Stimulated activated CD8-positive, alpha-beta memory T cell treated with anti-CD3 and anti-CD28 coated beads, Interleukin-12 subunit alpha, Interleukin-12 subunit beta, amount 100 ng/mL, for 1 hour (primary cell): ENCODE measurements at regions not wholly inside any gene's neighbourhood (a gene's known extent, or its start where the extent isn't known, plus 50 kb on each side); places are given as distances from the start of the nearest gene placed in this dataset.
"Not testable (repeated sequence)": the region's sequence is repeated elsewhere in the genome, so short reads cannot be mapped to it uniquely, and the experiment has no call there.

ENCODE experiments used
- DNase-seq: peaks from one replicate; pipeline ENCODE4 v3.0.0-alpha.2; 2020; ENCODE audit warnings: low read depth

GRCh38 chr18:8499810-8500675, 109.2 kb upstream of the RAB12 start:
- DNase-seq = no peak

- DNase-seq = no peak
Measured at GRCh38 chr18:8501044-8501443, 108.2 kb upstream of the RAB12 start.

- DNase-seq = no peak
Measured at GRCh38 chr18:8503248-8503647, 106.0 kb upstream of the RAB12 start.

DNA sequence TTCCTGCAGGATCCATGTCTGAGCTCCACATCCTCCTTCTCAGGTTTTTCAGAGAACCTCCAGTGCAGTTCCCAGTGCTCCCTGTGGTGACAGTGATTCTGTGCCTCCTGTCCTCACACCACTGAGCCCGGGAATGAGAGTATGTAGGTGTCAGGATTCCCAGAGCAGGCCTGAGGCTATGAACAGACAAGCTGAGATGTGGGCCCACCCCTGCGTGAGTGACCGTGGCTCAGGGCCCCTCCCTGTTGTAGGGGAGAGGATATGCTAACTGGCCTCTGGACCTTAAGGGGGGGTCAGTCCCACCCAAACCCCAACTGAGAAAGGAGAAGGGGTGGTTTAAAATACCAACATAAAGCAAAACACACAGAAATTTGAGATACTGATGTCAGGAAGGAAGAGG, 104.8 kb upstream of the RAB12 start:
- DNase-seq = no peak

GRCh38 chr18:8504880-8505435, 104.3 kb upstream of the RAB12 start:
- no peak for DNase-seq

DNA sequence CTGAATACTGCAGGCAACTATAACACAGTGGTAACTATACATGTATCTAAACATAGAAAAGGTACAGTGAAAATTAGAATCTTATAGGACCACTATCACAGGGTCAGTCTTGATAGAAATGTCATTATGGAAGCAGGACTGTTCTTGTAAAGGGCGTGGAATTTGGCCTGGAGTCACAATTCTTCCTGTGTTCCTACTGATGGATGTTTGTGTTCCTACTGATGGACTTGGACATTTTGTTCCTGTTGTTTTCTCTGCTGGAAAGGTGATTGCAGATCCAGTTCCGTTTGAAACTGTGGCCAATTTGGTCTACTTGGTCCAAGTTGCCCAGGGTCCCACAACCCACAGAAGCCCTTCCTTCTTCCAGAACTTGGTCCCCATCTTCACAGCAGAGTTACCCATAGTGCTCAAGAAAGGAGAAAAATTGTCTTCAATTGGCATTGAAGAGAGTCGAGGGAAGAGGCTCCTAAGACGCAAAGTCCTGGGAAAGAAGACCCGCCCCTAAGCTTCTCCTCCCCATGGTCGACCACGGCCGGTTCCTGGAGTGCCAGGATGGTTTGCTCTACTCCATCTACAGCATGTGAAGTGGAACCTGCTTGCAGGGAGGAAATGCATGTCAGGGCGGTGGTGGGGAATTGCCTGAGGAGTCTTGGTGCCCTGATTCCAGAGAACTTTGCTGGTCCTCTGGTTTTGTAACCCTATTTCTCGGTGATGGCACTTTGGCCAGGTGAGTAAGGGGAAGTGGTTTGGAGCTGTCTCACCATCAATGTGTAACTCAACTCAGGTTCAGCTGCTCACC, 102.8 kb upstream of the RAB12 start:
- DNase-seq = no peak

DNA sequence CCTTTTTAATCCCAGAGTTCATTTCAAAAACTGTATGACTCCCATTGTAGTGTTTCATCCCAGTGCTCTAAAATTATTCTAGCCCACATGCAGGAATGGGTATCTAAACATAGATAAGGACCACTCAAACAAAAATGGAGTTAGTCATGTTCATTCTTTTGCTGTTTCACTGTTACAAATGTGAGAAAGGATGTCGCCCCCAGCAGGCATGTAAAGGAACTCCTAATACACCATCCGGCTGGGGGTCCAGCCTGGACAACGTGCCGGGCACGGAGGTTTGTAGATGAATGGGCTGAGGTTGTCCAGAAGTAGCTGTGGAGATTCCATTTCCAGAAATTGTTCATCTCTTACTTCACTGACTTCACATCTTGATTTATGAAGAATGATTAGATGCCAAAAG, 101.9 kb upstream of the RAB12 start:
- DNase-seq = no peak

DNA sequence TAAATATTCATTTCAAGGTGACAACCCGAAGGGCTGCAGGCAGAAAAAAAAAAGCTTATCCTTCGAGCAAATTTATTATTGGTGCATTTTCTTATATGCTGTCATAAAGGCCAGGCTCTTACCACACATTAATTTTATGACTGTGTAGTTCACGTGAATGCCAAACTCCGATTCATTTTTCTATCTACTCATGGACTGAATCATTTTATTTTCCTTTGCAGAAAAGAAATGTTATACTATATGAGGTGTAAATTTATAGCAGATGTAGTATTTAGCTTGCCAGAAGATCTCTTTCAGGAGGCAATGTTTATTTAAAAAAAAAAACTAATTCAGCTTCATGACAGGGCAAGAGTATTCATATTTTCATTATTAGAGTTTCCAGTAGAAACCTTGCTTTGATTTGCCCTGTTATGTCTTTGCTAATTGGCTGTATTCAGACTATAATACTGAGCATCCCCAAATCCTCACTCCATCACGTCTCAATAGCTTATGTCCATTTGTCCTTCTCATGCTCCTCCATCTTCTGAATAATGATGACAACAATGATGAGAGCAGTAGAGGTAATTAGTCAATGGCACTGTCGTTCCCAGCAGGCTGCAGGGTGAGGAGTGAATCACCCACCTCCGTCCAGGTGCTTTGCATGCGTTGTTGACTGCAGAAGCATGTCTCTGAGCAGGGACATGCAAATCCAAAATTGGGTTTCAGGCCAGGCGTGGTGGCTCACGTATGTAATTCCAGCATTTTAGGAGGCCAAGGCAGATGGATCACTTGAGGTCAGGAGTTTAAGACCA, 101.1 kb upstream of the RAB12 start:
- no peak for DNase-seq

- DNase-seq = no peak
Measured at GRCh38 chr18:8513249-8513648, 96.0 kb upstream of the RAB12 start.

DNA sequence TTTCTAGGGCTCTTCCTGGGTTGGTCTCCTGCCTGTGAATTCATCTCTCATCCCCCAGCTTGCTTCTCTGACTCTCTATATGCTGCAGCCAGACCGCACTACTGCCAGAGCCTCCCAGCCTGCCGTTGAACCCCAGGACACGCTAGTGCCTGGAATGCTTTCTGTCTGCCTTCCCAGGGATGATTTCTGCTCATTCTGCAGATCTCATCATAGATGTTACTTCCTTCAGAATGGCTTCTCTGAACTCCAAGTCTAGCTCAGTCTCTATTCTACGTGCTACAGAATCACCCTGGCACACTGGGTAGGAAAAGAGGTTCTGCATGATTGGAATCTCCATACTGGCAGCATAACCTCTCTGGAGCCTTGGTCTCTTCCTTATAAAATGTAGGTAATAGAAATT, 94.8 kb upstream of the RAB12 start:
- no peak for DNase-seq

- DNase-seq = no peak
Measured at GRCh38 chr18:8515142-8515865, 93.9 kb upstream of the RAB12 start.

- no peak for DNase-seq
Measured at GRCh38 chr18:8516371-8517250, 92.6 kb upstream of the RAB12 start.

DNA sequence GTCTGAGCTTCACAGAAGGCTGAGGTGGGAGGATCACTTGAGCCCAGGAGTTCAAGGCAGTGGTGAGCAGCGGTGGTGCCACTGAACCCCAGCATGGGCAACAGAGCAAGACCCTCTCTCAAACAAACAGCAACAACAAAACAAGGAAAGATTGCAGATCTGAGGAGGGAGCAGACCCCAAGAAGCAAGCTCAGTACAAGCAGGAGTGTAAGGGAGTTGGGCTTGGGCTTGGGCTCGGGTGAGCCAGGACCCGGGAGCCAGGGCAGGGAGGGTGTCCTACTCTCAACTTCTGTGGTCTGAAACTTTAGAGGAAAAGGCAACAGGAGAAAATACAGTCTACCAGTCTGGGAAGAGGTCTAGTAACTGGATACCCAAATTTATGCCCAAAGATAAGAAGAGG, 92.0 kb upstream of the RAB12 start:
- no peak for DNase-seq

DNA sequence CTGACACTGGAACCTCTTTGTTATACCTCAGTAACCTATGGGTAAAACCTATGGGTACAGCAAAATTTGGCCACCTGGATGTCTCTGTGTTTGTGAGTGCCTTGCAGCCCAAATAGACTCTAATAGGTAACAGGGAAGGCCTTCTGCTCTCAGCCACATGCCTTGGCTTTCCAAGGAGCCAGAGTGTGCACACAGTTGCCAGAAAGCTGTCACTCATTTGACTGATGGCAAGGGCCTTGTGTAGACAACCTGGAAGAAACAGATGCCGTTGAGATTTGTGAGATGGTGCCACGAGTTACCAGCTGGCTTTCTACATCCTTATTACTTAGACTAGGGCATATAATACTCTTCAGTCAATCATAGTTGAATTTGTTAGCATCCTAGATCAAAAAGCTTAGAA, 90.1 kb upstream of the RAB12 start:
- DNase-seq = no peak

- DNase-seq = no peak
Measured at GRCh38 chr18:8520266-8520665, 89.0 kb upstream of the RAB12 start.

DNA sequence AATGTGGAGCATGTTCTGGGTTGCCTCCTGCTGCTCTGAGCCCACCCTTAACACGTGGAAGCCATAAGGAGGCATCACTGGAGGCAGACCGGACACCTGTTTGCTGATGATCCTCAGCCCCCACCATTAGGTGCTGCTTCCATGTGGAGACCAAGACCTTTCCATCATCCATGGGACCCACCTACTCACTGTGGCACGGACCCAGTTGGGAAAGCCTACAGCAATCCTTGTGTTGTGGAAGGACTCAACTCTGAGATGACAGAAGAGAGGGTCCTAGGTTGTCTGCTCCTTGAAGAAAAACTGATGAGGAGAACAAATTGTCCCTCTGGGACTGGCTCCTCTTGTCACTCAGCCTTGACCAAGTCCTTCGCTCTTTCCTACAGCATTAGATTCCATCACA, 86.5 kb upstream of the RAB12 start:
- no peak for DNase-seq

- DNase-seq = no peak
Measured at GRCh38 chr18:8525692-8526091, 83.5 kb upstream of the RAB12 start.

DNA sequence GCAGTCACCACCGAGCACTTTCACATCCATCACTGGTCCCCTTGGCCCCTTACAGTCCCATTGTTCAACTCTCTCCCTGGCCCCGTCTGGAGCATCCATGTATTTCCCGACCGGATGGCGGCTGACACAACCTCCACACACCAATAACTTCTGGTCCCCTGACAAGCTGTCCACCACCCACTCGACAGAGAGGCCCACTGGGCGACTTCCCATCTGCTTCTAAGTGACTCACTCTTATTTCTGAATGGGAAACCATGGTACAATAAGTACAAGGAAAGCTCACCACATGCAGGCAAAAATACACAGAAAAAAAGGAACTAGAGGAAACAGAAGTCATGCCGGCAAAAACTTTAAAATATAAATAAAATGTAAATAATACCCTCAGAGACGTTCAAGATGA, 82.9 kb upstream of the RAB12 start:
- DNase-seq = no peak

DNA sequence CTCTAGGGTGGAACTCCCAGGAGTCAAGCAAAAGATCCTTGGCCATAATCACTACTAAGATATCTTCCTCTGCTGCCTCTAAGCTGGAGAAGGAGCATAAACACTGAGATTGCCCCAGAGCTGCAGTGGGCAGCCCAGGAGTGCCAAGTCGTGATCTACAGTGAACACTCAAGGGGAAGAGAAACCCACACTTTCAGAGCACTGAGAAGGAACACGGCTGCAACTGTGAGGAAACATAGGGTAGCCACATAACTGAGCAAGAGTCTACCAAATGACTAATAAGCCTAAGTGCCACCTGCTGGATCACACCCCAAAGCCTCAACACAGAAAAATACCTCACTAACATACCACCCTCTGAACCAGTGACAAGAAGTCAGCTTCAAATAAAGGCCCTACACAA, 79.6 kb upstream of the RAB12 start:
- DNase-seq = no peak

DNA sequence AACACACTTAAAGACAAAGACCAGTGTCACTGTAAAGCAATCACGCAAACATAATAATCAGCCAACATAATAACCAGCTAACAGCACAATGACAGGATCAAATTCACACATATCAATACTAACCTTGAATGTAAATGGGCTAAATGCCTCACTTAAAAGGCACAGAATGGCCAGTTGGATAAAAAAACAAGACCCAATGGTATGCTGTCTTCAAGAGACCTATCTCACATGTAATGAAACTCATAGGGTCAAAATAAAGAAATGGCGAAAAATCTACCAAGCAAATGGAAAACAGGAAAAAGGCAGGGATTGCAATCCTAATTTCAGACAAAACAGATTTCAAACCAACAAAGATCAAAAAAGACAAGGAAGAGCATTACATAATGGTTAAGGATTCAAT, 78.2 kb upstream of the RAB12 start:
- not testable (repeated sequence) for DNase-seq

- DNase-seq = no peak
Measured at GRCh38 chr18:8536231-8536630, 73.0 kb upstream of the RAB12 start.
